ENCODE measurements at regions not wholly inside any gene's neighbourhood (a gene's known extent, or its start where the extent isn't known, plus 50 kb on each side); places are given as distances from the start of the nearest gene placed in this dataset.

DNA sequence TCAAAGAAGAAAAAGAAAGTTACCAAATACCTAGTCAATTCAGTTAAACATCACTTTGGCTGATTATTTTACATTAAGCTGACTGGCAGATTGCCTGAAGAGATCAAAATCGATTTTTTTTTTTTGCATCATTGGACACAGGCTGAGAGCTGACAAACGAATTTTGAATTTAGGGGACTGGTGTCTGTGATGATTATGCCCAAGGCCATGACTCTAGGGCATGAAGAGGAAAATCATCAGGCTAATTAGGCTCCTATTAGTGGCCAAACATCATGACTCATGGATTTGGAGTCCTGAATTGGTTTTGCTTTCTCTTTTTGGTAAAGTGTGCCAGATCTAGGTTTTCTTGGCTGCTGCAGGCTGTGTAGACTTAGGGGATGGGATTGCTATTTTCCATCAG, 829.3 kb upstream of the LCORL start:
- no peak for DNase-seq
- 51 to 59% (median 53%) methylated on average over 2 of the region's 2 CpGs for WGBS, 3 donors
- no peak for TF ChIP-seq EP300 (IDR thresholded peaks at IDR 0.05)
- TF ChIP-seq, protein P1, sequence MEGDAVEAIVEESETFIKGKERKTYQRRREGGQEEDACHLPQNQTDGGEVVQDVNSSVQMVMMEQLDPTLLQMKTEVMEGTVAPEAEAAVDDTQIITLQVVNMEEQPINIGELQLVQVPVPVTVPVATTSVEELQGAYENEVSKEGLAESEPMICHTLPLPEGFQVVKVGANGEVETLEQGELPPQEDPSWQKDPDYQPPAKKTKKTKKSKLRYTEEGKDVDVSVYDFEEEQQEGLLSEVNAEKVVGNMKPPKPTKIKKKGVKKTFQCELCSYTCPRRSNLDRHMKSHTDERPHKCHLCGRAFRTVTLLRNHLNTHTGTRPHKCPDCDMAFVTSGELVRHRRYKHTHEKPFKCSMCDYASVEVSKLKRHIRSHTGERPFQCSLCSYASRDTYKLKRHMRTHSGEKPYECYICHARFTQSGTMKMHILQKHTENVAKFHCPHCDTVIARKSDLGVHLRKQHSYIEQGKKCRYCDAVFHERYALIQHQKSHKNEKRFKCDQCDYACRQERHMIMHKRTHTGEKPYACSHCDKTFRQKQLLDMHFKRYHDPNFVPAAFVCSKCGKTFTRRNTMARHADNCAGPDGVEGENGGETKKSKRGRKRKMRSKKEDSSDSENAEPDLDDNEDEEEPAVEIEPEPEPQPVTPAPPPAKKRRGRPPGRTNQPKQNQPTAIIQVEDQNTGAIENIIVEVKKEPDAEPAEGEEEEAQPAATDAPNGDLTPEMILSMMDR (IDR thresholded peaks at IDR 0.05): no peak
- TF ChIP-seq POLR2A (IDR thresholded peaks at IDR 0.05): no peak
- Histone ChIP-seq H3K36me3 (no peaks in the 10 kb centered on the region), H3K9me3 (no peaks in the 10 kb centered on the region), H3K4me1 (ENCODE audit: insufficient read depth) (no peaks in the 10 kb centered on the region), H3K27ac (no peak overlapping the region), H3K4me3 (no peak overlapping the region), H3K27me3 (no peaks in the 10 kb centered on the region)
- intact Hi-C loops (cut with DNase I): no loop called here

DNA sequence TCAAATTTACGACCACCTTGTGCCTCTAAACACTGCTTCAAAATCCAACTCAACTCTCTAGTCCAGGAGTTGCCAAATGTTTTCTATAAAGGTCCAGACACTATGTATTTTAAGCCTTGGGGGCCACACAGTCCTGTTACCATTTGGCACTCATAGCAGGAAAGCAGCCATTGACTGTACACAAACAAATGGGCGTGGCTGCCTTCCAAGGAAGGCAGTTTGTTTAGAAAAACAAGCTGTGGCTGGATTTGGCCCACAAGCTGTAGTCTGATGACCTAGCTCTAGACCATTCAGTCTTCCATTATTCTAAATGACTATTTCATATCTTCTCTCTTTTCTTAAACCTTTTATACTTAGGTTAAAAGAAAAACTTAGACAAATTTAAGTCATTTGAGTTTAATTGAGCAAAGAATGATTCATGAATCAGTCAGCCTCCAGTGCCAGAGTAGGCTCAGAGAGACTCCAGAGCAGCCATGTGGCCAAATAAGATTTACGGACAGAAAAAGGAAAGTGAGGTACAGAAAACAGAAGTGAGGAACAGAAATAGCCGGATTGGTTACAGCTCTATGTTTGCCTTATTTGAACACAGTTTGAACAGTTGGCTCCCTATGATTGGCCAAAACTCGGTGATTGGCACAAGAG, 825.8 kb upstream of the LCORL start:
- no peak for DNase-seq
- Histone ChIP-seq H3K36me3 (no peaks in the 10 kb centered on the region), H3K27ac (no peak overlapping the region), H3K4me3 (no peak overlapping the region), H3K27me3 (no peaks in the 10 kb centered on the region), H3K4me1 (ENCODE audit: insufficient read depth) (no peaks in the 10 kb centered on the region), H3K9me3 (no peaks in the 10 kb centered on the region)
- WGBS, 3 donors: 53 to 59% (median 58%) methylated on average over 5 of the region's 5 CpGs
- TF ChIP-seq EP300 (IDR thresholded peaks at IDR 0.05): no peak
- no peak for TF ChIP-seq POLR2A (IDR thresholded peaks at IDR 0.05)
- TF ChIP-seq, protein P1 (IDR thresholded peaks at IDR 0.05): no peak
- intact Hi-C loops (cut with DNase I): no loop called here

DNA sequence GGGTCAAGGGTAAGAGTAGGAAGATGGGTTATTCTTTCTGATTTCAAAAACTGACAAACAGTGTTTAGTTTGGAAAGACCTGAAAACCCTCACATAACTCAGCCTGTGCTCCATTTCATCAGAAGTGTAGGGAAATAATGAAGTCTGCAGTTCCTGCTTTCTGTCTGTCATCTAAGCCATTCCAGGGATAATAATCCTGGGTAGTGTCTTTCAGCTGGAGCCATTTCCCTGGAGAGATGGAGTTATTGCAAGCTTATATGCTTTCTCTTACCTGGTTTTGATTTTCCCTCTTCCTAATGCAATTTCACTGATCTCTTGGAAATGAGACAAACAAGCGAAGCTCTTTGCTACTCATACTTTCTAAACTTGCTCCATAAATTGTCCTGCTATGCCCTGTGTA, 824.8 kb upstream of the LCORL start:
- Histone ChIP-seq H3K4me1 (ENCODE audit: insufficient read depth) (no peaks in the 10 kb centered on the region), H3K27me3 (no peaks in the 10 kb centered on the region), H3K36me3 (no peaks in the 10 kb centered on the region), H3K27ac (no peak overlapping the region), H3K4me3 (no peak overlapping the region), H3K9me3 (no peaks in the 10 kb centered on the region)
- intact Hi-C loops (cut with DNase I): no loop called here
- TF ChIP-seq EP300 (IDR thresholded peaks at IDR 0.05): no peak
- TF ChIP-seq POLR2A (IDR thresholded peaks at IDR 0.05): no peak
- TF ChIP-seq, protein P1 (IDR thresholded peaks at IDR 0.05): no peak
- 84 to 94% (median 94%) methylated on average over 1 of the region's 1 CpG for WGBS, 3 donors
- no peak for DNase-seq

DNA sequence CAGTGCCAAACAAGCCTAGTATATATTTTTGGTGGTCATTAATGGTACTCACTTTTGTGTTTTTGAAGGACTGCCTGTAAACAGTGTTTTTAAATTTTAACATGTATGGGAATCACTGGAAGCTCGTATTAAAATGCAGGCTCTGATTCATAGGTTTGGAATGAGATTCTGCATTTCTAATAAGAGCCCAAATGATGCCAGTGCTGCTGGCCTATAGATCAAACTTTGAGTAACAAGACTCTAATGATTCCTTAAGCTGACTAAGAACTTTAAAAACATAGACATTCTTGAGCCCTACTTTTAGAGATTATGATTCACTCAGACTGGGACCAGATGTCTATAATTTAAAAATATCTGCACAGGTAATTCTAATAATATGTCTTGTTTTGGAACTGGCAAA, 823.2 kb upstream of the LCORL start:
- Histone ChIP-seq H3K4me1 (ENCODE audit: insufficient read depth) (no peaks in the 10 kb centered on the region), H3K4me3 (no peak overlapping the region), H3K27ac (no peak overlapping the region), H3K9me3 (no peaks in the 10 kb centered on the region), H3K36me3 (no peaks in the 10 kb centered on the region), H3K27me3 (no peaks in the 10 kb centered on the region)
- intact Hi-C loops (cut with DNase I): no loop called here
- WGBS, 3 donors: 60 to 66% (median 62%) methylated on average over 1 of the region's 1 CpG
- DNase-seq: no peak
- no peak for TF ChIP-seq EP300 (IDR thresholded peaks at IDR 0.05)
- TF ChIP-seq POLR2A (IDR thresholded peaks at IDR 0.05): no peak
- TF ChIP-seq, protein P1 (IDR thresholded peaks at IDR 0.05): no peak
